NOMO-1 treated with dmso at 0.1 percent for 144 hours (cell line): ENCODE measurements at regions not wholly inside any gene's neighbourhood (a gene's known extent, or its start where the extent isn't known, plus 50 kb on each side); places are given as distances from the start of the nearest gene placed in this dataset.

Experiments used
- DNase-seq: peaks from one replicate; lab custom pipeline; 2025; ENCODE audit not compliant: unreplicated experiment; lab: John Stamatoyannopoulos, UW

DNA sequence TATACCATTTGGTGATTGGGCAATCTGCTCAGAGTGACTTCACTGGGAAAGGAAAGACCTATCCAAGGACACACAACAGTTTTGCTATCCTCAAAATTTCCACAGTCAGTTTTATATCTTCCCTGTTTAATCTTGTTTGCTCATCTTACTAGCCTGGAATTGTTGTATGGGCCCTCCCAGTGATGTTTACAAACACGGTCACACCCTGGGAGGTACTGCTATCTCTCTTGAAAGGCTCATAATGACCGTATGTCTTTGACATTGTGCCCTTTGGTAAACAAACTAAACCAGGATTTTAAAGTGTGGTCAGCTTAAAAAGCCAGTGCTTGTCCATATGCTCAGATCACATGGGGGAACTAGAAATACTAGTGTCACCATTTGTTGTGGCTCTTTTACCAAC is 277.0 kb downstream of the CDH2 start:
- DNase-seq, result no peak

DNA sequence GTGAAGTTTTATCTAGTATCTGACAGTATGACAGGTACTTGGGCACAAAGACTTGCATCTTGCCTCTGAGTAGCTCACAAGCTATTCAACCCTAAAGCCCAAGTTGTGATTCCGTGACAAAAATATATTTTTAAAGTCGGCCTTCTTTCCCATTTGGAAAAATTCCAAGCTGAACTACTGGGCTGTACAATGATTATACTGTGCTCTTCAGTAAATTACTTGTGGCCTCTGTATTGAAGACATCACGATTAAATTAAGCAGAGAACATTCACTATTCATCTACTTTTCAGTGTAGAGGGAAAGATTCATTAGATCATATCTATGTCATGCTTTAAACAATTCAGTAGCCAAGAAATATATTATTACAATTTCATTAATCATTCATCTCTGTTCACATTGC is 282.2 kb downstream of the CDH2 start:
- no peak for DNase-seq

DNA sequence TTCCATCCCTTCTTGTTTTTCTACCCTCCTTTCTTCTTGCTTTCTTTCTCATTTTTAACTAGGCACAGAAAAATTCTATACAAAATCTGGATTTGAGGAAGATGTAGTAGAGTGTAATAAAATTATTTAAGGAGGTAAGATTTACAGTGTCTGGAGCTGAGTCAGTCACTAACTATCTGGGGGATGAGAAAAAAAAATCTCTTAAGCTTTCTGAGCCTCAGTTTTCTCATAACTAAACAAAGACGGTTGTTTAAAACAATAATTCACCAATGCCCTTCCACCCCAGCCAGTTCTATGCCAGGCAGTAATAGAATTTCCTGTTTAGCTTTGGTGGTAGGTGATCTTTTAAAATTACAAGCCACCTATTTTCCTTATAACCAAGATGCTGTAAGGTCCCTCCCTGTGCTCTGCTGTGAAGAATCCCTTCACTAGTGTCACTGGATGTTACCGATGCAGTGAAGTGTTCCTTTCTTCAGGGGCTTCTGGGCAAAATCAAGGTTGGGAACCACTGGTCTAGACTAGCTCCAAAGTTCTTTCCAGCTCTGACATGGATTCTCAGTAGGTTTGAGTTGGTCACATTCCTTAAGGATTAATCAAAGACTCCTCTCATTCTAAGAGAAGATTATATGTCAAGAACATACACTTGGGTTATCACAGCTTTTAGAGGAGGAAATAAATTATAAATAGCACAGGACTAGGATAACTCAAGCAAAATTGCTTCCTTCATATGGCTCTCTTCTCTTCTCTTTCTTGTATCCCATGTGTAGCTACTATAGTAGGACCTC is 289.0 kb downstream of the CDH2 start:
- DNase-seq, result no peak

DNA sequence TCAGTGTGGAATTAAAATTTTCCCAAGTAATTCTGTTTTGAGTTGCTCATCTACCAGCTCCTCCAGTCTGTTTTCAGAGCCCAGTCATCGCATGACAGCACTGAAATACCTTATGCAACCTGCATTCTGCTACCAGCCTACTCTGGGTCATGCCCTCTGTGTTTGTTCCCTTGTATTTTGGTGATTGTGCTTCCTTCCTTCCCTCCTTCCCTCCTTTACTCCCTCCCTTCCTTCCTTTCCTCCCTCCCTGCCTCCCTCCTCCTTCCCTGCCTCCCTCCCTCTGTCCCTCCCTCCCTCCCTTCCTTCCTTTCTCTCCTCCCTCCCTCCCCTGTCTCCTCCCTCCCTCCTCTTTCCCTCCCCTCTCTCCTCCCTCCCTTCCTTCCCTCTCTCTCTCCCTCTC is 289.6 kb downstream of the CDH2 start:
- DNase-seq, result no peak

DNA sequence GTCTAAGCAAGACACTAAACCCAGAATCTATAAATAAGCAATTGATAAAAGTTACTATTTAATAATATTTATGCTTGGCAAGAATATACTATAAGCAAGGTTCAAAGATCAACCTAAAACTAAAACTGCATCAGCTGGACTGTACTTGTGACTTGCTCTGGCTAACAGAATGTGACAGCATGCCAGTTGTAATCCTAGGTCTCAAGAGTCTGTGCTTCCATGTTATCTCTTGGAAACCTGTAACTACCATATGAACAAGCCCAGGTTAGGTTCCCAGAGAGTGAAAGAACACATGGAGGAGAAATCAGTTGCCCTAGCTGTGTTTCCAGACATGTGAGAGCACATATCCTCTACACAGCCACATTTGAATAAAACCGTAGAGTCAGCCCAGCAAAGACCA is 297.4 kb downstream of the CDH2 start:
- DNase-seq, result no peak

DNA sequence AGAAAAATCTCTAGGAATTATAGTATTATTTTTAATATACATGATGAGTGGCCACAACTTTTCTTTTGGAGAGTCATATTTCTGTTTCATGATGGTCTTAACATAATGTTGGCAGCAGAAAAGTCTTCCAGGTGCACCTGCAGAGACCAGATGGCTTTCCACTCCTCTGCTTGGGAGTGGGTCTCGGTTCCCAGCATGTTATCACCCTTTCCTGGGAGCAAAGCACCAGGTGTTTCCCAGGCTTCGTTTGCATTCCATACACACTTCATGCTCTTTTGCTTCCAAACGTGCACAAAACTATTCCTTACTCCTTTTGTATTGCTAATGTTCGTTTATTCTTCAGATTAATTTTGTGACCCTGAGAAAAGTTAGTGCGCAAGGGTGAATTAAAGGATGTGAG is 305.2 kb downstream of the CDH2 start:
- no peak for DNase-seq

DNA sequence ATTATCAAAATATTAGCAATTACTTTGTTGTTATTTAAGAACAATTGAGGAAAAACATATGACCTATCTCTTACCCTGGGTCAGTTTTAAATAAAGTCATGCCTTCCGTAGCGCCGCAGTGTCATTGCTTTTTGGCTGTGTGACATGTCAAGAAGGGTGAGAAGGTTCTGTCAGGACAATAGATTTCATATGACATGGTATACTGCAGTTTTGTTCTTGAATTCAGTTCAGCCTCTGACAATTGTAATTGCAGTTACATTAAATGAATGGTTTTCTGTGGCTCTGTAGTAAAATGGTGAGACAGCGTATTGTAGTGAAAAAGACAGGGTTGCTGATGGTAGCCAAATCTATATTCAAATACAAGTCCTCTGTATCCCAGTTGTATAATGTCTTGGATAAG is 307.2 kb downstream of the CDH2 start:
- no peak for DNase-seq

DNA sequence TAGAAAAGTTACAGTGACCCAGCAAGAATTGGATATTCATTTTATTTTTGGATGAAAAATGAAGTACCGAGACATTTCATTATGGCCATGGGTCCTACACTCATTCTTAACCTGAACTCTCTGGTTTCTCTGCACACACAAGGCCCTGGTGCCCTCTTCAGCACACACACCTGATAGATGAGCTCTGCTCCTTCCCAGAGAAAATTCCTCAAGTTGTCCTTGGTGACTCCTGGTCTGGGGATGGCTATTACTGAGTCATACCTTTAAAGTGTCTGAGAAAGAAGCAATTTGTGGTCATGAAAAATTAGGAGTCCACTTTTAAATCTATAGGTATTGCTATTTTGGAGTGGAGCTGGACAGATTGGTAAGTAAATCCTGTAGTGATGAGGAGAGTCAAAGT is 311.5 kb downstream of the CDH2 start:
- no peak for DNase-seq

DNA sequence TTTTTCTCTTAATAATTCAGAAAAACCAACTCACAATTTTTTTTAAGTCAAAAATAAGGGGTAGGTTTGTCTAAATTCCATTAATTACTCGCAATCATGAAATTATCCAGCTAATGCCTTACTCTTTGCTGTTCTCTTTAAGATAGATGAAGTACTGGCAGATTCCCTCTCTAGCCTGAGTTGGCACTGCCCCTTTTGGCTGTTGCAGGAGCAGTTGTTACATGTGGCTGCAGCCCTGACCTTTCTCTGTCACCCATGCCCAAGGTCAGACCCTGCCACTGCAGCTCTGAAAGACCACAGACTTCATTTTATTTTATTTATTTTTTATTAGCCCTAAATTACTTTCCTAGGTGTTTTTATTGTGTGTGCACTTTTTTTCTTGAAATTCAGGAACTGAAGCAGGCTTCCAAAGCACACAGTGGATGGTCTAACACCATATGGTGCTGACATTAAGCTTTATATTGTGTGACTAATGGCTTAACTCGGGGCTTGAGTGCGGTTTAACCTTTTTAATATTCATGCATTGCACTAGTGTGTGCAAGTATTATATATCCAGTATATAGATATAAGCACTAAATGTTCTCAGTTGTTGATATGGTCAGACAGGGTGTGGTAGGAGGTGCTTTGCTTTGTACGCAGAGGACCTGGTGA is 313.0 kb downstream of the CDH2 start:
- DNase-seq, result no peak

DNA sequence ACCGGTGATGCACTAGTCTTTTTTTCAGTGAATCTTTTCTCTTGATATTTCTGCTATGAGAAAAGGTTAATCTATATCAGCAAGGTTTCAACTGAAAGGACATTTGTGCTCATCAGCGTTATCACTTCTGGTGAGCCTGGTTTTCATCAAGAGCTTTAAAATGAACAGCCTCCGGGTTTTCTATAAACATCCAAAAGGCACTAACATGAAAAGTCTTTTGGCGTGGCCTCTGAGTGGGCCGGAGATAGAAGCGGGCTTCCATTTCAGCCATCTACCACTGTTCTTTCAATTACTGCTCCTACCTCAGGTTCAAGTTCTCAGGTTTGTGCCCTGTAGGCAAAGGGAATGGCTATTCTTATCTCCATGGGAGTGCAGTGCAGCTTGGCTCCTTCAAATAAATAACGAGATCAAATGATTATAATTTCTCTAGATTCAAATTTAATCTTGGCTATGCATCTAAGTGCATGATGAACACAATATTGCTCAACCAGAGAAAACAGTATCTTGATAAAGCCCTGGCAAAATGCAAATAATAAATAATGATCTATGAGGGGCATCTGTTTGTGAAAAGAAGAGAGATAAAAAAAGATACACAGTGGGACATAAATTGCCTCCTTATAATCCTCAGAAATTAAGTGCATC is 314.8 kb downstream of the CDH2 start:
- no peak for DNase-seq

DNA sequence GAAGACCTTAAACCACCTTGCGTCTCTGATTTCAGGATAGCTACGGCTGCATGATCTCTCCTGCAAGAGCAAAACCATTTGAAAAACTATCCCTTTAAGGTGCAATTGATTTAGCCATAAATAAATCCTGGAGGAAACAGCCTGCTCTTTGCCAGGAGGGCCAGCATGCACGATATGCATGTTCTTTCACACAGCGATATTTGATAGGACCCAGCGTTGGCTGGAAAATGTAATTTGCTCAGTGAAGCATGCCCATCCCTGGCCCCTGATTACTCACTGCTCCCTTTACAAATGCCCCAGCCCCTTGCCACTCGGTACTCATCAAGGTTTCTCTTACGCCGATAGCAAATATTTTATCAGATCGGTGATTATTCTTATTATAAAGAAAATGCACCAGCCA is 315.4 kb downstream of the CDH2 start:
- no peak for DNase-seq

DNA sequence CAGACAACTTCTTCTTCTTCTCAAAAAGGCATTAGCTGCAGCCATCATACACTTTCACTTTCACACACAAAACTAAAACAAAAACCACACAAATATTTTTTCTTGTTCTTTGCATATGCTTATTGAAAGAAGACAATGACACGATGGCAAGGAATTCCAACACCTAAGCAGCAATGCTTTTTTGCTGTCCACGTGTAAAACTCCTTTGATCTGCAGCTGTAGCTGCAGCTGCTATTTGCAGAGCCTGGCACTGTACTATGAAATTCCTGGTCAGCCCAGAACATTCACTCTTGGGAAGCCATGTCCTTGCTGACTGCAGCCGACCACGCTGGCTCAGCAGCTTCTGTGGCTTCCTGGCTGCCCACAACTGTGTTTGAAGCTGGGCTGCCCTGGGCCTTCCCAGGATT is 316.2 kb downstream of the CDH2 start:
- no peak for DNase-seq

DNA sequence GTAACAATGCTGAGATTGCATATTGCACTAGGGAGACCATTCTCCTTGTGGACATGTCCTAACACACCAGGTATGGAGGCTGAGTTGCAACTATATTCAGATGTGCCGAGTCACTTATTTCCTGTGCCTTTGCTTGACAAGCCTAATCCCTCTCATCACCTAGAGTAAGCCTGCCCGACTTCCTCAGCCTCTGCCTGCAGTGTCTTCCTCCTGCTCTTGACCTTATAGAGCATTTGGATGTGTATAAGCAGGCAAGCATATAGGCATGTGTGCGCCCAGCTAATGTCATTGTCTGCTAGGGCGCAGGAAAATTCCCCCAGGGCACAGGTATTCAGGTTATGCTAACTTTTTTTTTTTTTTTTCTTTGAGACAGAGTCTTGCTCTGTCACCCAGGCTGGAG is 316.9 kb downstream of the CDH2 start:
- no peak for DNase-seq

DNA sequence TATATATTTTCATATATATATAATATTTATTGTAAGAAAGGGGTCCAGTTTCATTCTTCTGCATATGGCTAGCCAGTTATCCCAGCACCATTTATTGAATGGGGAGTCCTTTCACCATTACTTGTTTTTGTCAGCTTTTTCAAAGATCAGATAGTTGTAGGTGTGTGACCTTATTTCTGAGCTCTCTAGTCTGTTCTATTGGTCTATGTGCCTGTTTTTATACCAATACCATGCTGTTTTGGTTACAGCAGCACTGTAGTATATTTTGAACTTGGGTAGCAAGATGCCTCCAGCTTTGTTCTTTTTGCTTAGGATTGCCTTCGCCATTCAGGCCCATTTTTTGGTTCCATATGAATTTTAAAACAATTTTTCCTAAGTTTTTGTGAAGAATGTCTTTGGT is 320.1 kb downstream of the CDH2 start:
- DNase-seq, result no peak

DNA sequence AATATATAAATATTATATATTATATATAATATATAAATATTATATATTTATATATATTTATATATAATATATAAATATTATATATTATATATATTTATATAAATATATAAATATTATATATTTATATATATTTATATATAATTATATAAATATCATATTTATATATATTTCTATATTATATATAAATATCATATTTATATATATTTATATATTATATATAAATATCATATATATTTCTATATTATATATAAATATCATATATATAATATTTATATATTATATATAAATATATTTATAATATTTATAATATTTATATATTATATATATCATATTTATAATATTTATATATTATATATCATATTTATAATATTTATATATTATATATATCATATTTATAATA is 321.4 kb downstream of the CDH2 start:
- DNase-seq, result no peak

DNA sequence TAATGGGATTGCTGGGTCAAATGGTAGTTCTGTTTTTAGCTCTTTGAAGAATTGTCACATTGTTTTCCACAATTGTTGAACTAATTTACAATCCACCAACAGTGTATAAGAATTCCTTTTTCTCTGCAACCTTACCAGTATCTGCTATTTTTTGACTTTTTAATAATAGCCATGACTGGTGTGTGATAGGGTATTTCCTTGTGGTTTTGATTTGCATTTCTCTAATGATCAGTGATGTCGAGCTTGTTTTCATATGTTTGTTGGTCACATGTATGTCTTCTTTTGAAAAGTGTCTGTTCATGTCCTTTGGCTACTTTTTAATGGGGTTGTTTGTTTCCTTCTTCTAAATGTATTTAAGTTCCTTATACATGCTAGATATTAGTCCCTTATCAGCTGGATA is 322.3 kb downstream of the CDH2 start:
- DNase-seq, result no peak

DNA sequence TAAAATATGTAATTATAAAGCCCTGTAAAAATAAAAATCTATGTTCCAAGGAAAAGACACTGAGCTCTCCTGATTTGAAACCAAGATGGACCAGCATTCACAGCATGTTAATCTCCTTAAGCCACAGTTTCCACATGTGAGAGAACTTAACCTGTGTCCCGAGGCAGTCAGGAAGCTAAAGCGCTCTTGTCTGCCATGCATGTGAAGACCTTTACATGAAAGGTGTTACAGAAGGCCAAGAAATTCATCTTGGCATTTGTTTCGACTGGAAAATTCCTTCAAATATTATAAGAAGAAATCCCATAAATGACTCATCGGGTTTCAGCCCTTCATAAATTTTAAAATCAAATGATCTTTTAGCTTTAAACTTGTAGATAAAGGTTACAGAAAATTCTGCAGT is 328.6 kb downstream of the CDH2 start:
- DNase-seq, result no peak

DNA sequence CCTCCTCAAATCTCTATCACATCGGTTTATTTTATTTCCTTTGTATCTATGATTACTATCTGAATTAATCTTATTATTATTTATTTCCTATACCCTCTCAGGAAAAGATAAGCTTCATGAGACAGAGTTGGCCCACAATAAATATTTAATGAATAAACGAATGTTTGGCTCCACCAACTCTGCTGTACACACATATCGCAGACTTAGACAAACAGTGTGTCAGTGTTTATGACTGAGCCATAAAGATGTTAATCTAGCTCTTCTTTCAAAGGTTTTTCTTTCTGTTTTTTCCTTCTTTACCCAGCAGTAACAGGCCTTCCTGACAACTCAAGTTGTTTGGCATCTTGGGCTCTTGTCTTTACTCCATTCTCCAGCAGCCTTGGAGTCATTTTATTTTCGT is 329.5 kb downstream of the CDH2 start:
- DNase-seq, result no peak

DNA sequence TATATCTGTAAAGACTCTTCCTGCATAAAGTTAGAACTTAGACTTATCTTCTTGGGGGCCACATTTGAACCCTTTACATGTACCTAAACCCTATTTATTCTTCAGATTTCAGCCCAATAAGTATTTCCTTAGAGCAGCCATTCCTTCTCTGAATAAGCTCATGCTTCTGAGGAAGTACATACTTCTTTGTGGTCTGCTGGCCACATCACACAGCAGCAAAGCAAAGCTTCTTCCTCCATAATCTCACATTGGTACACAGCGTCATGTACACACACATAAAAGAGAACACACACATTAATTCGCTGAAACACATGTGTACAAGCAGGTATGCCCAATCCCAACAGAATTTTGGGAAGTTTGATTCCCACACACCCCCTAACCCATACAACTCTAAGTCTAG is 331.0 kb downstream of the CDH2 start:
- no peak for DNase-seq

DNA sequence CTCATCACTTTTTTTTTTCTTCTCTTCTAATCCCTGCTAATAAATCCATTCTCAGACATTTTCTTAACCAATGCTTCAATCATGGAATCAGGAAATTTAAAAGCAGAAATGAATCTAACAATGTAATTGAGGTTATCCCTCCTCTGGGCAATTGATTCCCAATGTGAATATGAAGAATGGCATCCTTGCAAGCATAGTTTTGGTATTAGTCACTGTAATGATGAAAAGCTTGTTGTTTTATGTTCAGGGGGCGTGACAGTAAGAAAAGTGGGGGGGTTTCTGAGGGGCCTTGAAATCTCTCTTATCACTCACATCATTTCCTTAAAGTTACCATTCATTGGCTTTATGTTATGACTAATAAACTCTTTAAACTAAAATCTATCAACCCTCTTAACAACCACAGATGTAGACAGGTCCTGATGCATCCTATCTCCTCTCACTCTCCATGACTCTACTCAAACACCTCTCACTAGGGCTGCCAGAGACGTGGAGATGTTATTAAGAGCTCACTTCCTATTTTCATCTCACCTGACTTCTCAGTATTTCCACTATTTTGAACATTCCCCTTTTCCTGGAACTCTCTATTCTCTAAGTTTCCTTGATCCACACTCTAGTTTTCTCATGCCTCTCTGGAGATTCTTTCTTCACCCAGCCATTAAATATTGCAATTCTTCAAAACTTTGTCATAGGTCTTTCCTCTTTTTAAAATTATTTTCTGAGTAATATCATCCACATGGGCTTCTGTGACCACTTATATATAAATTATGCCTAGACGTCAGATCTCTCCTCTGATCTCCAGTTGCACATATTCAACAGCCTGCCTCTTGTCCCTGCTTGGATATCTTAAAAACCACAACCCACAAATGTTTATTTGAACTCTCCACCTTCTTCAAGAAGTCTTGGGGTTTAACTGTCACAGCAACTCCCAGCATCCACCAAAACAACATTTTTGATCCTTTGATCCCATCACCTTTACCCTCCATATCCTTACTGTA is 332.9 kb downstream of the CDH2 start:
- no peak for DNase-seq

DNA sequence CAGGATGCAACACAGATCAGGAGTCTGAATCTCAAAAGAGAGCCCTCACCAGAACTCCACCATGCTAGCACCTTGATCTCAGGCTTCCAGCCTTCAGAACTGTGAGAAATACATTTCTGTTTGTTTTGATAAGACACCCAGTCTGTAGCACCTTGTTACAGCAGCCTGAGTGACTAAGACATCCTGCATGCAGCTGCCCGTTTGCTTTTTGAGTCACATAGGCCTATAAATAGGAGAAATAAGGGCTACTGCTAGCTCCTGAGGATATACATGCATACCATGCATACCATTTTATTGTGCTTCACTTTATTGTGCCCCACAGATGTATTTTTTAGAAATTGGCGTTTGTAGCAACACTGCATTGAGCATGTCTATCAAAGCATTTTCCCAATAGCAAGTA is 337.8 kb downstream of the CDH2 start:
- DNase-seq, result no peak
